ENCODE measurements at regions not wholly inside any gene's neighbourhood (a gene's known extent, or its start where the extent isn't known, plus 50 kb on each side); places are given as distances from the start of the nearest gene placed in this dataset.
"Not testable (repeated sequence)": the region's sequence is repeated elsewhere in the genome, so short reads cannot be mapped to it uniquely, and the experiment has no call there.

DNA sequence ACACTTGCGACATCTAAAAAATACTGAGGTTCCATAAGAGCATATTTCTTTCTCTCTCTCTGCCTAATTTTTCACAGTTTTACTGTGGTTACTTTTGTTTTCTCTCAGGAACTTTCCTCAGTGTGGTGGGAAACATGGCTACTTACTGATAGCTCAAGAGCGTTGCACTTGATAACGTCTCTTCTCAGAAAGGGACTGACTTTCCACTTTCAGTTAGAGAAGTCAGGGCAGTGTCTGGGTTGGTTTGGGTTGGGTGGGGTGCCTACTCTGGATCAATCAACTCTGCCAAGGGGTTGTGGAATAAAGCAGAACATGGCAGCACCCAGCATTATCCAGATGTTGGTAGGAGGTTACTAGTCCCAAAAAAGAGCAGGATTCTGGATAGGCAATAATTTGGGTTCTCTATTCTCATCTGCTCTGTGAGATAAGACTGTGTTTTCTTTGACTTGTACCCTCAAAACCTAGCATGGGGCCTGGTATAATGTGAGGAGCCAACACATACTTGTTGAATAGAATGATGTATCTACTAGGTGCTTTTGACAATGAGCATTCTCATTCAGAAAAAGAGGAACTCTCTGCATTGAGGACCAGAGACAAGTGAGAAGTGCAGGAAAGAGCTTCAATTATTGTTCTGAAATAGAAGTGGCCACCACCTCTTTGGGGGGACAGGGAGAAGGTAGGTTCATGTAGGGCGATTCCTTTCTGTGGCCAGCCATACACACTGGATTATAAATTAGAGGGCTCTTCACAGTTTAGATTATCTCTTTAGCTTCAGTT lies 315.7 kb downstream of the REEP3 start:
- Histone ChIP-seq H3K27me3 (ENCODE audit: control insufficient read depth, insufficient read depth, low read length) (no peaks in the 10 kb centered on the region), H3K9ac (ENCODE audit: low read length) (no peak overlapping the region), H3K36me3 (ENCODE audit: control insufficient read depth, insufficient read depth, low read length) (no peaks in the 10 kb centered on the region), H3K9me3 (ENCODE audit: control insufficient read depth, low read length) (no peaks in the 10 kb centered on the region), H3K4me3 (ENCODE audit: low read length) (no peak overlapping the region), H3K4me1 (ENCODE audit: control insufficient read depth, insufficient read depth, low read length) (no peaks in the 10 kb centered on the region)

DNA sequence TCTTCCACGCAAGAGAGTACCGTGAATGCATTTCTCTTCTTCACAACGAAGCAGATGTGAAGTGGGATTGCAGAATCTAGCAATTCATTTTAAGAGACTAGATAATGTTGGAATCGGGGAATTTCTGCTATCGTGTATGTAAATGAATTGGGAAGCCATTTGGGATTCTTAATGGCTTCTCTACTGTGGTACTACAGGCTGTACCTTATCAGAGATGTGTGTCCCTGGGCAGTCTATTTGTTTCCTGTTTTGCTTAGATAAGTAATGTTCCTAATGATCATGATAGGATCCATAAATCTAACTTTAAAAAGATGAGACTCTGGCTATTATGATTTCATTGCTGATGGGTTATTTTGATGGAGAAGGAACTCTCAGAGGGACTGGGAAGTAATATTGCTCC lies 320.6 kb downstream of the REEP3 start:
- H3K36me3 ChIP-seq (ENCODE audit: control insufficient read depth, insufficient read depth, low read length) = no peaks in the 10 kb centered on the region
- no peak overlapping the region for H3K4me3 ChIP-seq (ENCODE audit: low read length)
- H3K9ac ChIP-seq (ENCODE audit: low read length) = no peak overlapping the region
- H3K4me1 ChIP-seq (ENCODE audit: control insufficient read depth, insufficient read depth, low read length) = no peaks in the 10 kb centered on the region
- no peaks in the 10 kb centered on the region for H3K9me3 ChIP-seq (ENCODE audit: control insufficient read depth, low read length)
- no peaks in the 10 kb centered on the region for H3K27me3 ChIP-seq (ENCODE audit: control insufficient read depth, insufficient read depth, low read length)

DNA sequence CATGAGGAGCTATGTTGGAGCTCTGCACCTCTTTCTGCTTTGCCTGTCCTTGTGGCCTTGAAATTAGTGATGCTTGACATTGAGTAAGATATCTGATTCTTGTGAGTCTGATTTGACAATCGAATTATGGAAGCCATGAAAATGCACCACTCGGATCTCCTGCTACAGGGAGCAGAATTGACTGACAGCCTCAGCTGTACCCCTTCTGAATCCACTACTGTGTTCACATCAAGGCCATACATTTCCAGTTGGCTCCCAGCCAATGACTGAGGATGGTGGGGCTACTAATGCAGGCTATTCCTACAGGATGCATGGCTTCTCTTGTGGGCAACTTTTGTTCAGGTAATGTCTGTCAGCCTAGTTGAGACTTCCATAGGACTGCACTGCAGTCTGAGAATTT lies 321.9 kb downstream of the REEP3 start:
- Histone ChIP-seq H3K27me3 (ENCODE audit: control insufficient read depth, insufficient read depth, low read length) (no peaks in the 10 kb centered on the region), H3K4me1 (ENCODE audit: control insufficient read depth, insufficient read depth, low read length) (no peaks in the 10 kb centered on the region), H3K9me3 (ENCODE audit: control insufficient read depth, low read length) (no peaks in the 10 kb centered on the region), H3K36me3 (ENCODE audit: control insufficient read depth, insufficient read depth, low read length) (no peaks in the 10 kb centered on the region), H3K4me3 (ENCODE audit: low read length) (no peak overlapping the region), H3K9ac (ENCODE audit: low read length) (no peak overlapping the region)

DNA sequence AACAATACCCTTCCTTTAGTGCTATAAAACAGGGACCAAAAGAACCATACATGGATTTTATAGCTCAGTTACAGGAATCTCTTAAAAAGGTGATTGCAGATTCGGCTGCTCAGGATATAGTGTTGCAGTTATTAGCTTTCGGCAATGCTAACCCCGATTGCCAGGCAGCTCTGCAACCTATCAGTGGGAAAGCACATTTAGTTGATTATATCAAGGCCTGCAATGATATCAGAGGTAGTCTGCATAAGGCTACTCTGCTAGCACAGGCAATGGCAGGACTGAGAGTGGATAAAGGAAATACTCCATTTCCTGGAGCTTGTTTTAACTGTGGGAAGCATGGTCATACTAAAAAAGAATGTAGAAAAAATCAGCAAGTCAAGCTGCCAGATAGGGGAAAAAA lies 327.7 kb downstream of the REEP3 start:
- H3K9ac ChIP-seq (ENCODE audit: low read length); H3K4me1 ChIP-seq (ENCODE audit: control insufficient read depth, insufficient read depth, low read length); H3K27me3 ChIP-seq (ENCODE audit: control insufficient read depth, insufficient read depth, low read length); H3K4me3 ChIP-seq (ENCODE audit: low read length); H3K9me3 ChIP-seq (ENCODE audit: control insufficient read depth, low read length); H3K36me3 ChIP-seq (ENCODE audit: control insufficient read depth, insufficient read depth, low read length): not testable (repeated sequence)

DNA sequence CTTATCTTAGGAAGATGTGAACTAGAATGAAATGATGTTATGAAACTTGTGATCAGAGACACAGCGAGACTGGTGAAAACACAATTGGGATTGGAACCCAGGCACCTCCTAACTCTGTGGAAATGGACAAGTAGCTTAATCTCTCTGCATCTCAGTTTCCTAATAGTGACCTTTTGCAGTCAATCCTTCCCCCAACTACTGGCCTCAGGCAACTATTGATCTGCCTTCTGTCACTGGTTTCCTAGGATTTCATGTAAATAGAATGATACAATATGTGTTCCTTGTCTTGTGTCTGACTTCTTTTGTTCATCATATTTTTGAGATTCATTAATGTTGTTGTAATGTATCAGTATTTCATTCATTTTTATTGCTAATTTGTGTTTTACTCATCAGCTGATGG lies 341.7 kb downstream of the REEP3 start:
- no peak overlapping the region for H3K9ac ChIP-seq (ENCODE audit: low read length)
- H3K9me3 ChIP-seq (ENCODE audit: control insufficient read depth, low read length) = no peaks in the 10 kb centered on the region
- H3K36me3 ChIP-seq (ENCODE audit: control insufficient read depth, insufficient read depth, low read length) = no peaks in the 10 kb centered on the region
- H3K27me3 ChIP-seq (ENCODE audit: control insufficient read depth, insufficient read depth, low read length) = peaks cover 21% of the 10 kb centered on the region
- H3K4me1 ChIP-seq (ENCODE audit: control insufficient read depth, insufficient read depth, low read length) = peaks cover 4% of the 10 kb centered on the region
- no peak overlapping the region for H3K4me3 ChIP-seq (ENCODE audit: low read length)

DNA sequence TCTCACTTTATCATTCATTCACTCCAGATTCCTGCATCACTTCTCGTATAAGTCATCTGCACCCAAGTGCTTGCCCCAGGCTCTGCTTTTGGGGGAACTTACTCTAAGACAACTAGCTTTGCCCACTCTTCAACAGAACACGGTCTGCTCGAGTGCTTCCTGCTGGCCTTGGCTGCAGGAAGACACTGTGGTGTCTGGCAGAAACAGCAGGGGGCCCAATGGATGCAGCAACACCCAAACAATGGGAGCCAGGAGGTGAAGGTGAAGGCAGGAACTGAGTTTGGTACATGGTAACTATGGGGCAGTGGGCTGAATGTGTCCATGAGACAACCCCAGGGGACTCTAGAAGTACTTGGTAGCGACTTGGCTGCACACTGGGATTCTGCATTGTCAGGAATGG lies 344.0 kb downstream of the REEP3 start:
- no peak overlapping the region for H3K9ac ChIP-seq (ENCODE audit: low read length)
- H3K4me3 ChIP-seq (ENCODE audit: low read length) = no peak overlapping the region
- no peaks in the 10 kb centered on the region for H3K36me3 ChIP-seq (ENCODE audit: control insufficient read depth, insufficient read depth, low read length)
- H3K9me3 ChIP-seq (ENCODE audit: control insufficient read depth, low read length) = no peaks in the 10 kb centered on the region
- H3K4me1 ChIP-seq (ENCODE audit: control insufficient read depth, insufficient read depth, low read length) = peaks cover 4% of the 10 kb centered on the region
- H3K27me3 ChIP-seq (ENCODE audit: control insufficient read depth, insufficient read depth, low read length) = peaks cover 21% of the 10 kb centered on the region

DNA sequence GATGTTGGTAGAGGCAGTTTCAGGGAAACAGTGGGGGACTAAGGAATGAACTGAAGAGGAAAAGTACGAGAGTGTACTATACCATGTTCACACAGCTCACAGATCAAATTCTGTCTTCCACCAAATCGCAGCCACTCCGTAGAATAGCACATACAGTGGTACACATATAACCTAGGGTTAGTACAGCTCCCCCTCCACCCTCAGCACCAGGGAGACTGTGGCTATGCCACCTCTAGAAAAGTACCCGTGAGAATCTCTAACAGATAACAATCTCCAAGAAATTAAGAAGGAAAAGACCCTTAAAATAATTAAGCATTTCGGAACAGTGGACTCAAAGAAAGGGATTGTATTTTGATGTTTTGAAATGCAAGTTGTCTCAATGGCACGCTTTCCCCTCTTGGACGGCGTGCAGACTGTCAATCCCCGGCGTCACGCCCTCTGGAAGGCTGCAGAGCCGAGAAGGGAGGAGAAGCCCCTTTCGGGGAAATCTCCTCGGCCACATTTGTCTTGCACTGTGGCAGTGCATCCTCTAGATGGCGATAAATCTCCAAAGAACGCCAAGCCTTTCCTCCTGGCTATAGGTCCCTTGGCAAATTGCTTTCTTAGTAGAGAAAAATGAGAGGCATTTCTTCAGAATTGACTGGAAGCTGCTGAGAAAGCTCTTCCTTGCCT lies 345.0 kb downstream of the REEP3 start:
- Histone ChIP-seq H3K4me1 (ENCODE audit: control insufficient read depth, insufficient read depth, low read length) (peaks cover 4% of the 10 kb centered on the region), H3K4me3 (ENCODE audit: low read length) (no peak overlapping the region), H3K9me3 (ENCODE audit: control insufficient read depth, low read length) (no peaks in the 10 kb centered on the region), H3K27me3 (ENCODE audit: control insufficient read depth, insufficient read depth, low read length) (peaks cover 21% of the 10 kb centered on the region), H3K9ac (ENCODE audit: low read length) (no peak overlapping the region), H3K36me3 (ENCODE audit: control insufficient read depth, insufficient read depth, low read length) (no peaks in the 10 kb centered on the region)

DNA sequence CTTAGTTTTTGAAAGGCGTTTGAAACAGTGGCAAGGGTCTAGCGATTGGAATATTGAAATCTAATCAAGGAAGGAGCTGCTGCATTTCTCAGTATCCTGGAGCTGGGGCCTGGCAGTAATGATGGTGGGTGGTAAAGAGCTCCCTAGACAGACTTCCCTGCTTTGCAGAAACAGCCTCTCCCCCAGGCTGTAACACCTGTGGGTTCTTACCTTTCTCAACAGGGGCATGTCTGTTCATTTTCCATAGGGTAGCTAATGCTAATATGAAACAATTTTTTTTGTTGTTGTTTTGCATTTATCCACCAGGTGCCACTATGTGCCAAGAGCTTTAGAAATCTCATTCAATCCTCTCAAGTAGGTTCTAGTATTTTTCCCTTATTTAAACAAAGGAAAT lies 345.5 kb downstream of the REEP3 start:
- Histone ChIP-seq H3K9ac (ENCODE audit: low read length) (no peak overlapping the region), H3K27me3 (ENCODE audit: control insufficient read depth, insufficient read depth, low read length) (peaks cover 21% of the 10 kb centered on the region), H3K36me3 (ENCODE audit: control insufficient read depth, insufficient read depth, low read length) (no peaks in the 10 kb centered on the region), H3K4me1 (ENCODE audit: control insufficient read depth, insufficient read depth, low read length) (peaks cover 4% of the 10 kb centered on the region), H3K9me3 (ENCODE audit: control insufficient read depth, low read length) (no peaks in the 10 kb centered on the region), H3K4me3 (ENCODE audit: low read length) (no peak overlapping the region)

DNA sequence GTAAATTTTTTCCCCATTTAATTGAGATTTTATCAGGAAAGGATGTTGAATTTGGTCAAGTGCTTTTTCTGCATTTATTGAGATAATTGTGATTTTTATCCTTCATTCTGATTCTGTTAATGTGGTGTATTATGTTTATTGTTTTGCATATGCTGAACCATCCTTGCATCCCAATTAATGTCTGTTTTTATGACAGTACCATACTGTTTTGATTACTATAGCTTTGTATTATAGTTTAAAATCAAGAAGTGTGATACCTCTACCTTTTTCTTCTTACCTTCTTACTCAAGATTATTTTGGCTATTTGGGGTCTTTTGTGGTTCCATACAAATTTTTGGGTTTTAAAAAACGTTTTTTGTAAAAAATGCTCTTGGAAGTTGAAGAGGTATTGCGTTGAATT lies 357.2 kb downstream of the REEP3 start:
- Histone ChIP-seq H3K9me3 (ENCODE audit: control insufficient read depth, low read length) (no peaks in the 10 kb centered on the region), H3K4me3 (ENCODE audit: low read length) (no peak overlapping the region), H3K27me3 (ENCODE audit: control insufficient read depth, insufficient read depth, low read length) (no peaks in the 10 kb centered on the region), H3K4me1 (ENCODE audit: control insufficient read depth, insufficient read depth, low read length) (no peaks in the 10 kb centered on the region), H3K36me3 (ENCODE audit: control insufficient read depth, insufficient read depth, low read length) (no peaks in the 10 kb centered on the region), H3K9ac (ENCODE audit: low read length) (no peak overlapping the region)

DNA sequence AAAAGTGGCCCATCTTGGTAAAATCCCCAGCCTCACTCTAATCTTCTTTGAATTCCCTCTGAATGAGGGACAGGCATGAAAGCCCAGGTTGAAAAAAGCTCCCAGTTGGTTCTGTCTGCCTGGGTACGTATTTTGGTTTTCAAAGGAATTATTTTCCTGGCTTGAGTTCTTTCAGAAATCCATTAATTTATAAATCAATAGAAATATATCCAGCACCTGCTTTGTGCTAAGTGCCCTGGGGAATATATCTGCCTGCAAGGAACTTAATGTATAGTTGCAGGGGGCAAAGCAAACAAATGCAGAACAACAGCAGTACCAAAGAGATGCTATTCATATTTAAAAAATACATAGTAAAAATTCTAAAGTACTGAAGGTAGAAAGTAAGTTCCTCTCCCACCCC lies 362.7 kb downstream of the REEP3 start:
- no peaks in the 10 kb centered on the region for H3K9me3 ChIP-seq (ENCODE audit: control insufficient read depth, low read length)
- H3K4me1 ChIP-seq (ENCODE audit: control insufficient read depth, insufficient read depth, low read length) = peaks cover 12% of the 10 kb centered on the region
- H3K9ac ChIP-seq (ENCODE audit: low read length) = no peak overlapping the region
- H3K36me3 ChIP-seq (ENCODE audit: control insufficient read depth, insufficient read depth, low read length) = no peaks in the 10 kb centered on the region
- no peak overlapping the region for H3K4me3 ChIP-seq (ENCODE audit: low read length)
- H3K27me3 ChIP-seq (ENCODE audit: control insufficient read depth, insufficient read depth, low read length) = no peaks in the 10 kb centered on the region

DNA sequence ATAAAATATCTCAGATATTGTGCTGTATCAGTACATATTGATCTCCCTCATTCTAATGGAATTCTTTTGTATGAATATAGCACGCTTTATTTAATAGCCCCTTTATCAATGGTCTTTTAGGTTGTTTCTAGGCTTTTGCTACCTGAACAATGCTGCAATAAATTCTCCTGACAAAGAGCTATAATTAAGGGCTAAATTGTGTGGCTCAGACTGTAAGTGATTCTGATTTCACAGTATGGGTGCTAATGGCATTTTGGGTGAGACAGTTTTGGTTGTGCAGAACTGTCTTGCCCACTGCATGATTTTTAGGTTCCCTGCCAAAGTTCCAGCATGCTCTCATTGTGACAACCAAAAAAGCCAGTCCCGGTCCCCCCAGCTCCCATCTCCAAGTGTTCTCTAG lies 363.2 kb downstream of the REEP3 start:
- H3K36me3 ChIP-seq (ENCODE audit: control insufficient read depth, insufficient read depth, low read length) = no peaks in the 10 kb centered on the region
- H3K27me3 ChIP-seq (ENCODE audit: control insufficient read depth, insufficient read depth, low read length) = no peaks in the 10 kb centered on the region
- H3K4me1 ChIP-seq (ENCODE audit: control insufficient read depth, insufficient read depth, low read length) = peaks cover 12% of the 10 kb centered on the region
- no peaks in the 10 kb centered on the region for H3K9me3 ChIP-seq (ENCODE audit: control insufficient read depth, low read length)
- no peak overlapping the region for H3K9ac ChIP-seq (ENCODE audit: low read length)
- no peak overlapping the region for H3K4me3 ChIP-seq (ENCODE audit: low read length)

DNA sequence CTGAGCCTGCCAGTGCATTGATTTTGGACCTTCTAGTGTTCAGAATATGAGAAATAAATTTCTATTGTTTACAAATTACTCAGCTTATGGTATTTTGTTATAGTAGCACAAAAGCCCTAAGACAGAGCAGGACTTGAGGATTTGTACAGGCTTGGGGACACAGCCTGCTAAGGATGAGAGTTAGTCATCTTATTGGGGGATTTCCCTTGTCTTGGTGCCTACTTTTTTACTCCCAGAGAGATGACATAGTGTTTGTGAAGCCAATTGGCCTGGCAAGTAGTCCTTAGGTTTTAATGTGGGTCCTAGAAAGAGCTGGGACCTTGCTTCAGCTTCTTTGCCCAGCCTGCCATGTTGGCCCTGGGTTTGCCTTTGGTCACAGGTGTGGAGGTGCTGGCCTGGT lies 364.0 kb downstream of the REEP3 start:
- no peak overlapping the region for H3K9ac ChIP-seq (ENCODE audit: low read length)
- H3K36me3 ChIP-seq (ENCODE audit: control insufficient read depth, insufficient read depth, low read length) = no peaks in the 10 kb centered on the region

More for the DNA sequence above, 364.0 kb downstream of the REEP3 start:
- Histone ChIP-seq H3K9me3 (ENCODE audit: control insufficient read depth, low read length) (no peaks in the 10 kb centered on the region), H3K27me3 (ENCODE audit: control insufficient read depth, insufficient read depth, low read length) (no peaks in the 10 kb centered on the region), H3K4me3 (ENCODE audit: low read length) (no peak overlapping the region), H3K4me1 (ENCODE audit: control insufficient read depth, insufficient read depth, low read length) (peaks cover 12% of the 10 kb centered on the region)

All from mucosa of stomach (tissue), 1 donor.